ENCODE measurements at regions not wholly inside any gene's neighbourhood (a gene's known extent, or its start where the extent isn't known, plus 50 kb on each side); places are given as distances from the start of the nearest gene placed in this dataset.

DNA sequence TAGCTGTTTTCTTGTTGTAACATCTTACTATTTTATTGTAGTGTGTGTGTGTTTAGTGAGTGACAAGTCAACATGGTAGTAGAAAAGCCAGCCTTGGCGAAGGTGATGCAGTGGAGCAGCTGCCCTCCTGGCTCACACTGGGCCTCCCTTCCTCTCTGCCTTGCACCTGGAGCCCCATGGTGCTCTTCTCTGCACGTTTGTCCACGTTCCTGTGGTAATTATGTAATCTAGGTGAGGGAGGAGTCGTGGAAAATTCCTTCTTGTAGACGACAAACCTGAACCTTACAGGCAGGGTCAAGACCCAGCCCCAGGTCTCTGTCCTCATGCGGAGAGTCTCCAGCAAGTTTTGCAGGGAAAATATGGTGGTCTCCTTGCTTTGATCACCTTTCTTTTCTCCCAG is 348.3 kb upstream of the MKI67 start:
- DNase-seq (ENCODE audit: low read depth, low spot score), result no peak
- POLR2A ChIA-PET, result no interaction called here
- CTCF ChIA-PET, result no interaction called here
- H3K4me3 ChIP-seq (ENCODE audit: low read depth, low read length), result no peak overlapping the region
- TF ChIP-seq, protein P1, sequence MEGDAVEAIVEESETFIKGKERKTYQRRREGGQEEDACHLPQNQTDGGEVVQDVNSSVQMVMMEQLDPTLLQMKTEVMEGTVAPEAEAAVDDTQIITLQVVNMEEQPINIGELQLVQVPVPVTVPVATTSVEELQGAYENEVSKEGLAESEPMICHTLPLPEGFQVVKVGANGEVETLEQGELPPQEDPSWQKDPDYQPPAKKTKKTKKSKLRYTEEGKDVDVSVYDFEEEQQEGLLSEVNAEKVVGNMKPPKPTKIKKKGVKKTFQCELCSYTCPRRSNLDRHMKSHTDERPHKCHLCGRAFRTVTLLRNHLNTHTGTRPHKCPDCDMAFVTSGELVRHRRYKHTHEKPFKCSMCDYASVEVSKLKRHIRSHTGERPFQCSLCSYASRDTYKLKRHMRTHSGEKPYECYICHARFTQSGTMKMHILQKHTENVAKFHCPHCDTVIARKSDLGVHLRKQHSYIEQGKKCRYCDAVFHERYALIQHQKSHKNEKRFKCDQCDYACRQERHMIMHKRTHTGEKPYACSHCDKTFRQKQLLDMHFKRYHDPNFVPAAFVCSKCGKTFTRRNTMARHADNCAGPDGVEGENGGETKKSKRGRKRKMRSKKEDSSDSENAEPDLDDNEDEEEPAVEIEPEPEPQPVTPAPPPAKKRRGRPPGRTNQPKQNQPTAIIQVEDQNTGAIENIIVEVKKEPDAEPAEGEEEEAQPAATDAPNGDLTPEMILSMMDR (IDR thresholded peaks at IDR 0.05; ENCODE audit: insufficient read depth, low read length, missing control alignments), result no peak

DNA sequence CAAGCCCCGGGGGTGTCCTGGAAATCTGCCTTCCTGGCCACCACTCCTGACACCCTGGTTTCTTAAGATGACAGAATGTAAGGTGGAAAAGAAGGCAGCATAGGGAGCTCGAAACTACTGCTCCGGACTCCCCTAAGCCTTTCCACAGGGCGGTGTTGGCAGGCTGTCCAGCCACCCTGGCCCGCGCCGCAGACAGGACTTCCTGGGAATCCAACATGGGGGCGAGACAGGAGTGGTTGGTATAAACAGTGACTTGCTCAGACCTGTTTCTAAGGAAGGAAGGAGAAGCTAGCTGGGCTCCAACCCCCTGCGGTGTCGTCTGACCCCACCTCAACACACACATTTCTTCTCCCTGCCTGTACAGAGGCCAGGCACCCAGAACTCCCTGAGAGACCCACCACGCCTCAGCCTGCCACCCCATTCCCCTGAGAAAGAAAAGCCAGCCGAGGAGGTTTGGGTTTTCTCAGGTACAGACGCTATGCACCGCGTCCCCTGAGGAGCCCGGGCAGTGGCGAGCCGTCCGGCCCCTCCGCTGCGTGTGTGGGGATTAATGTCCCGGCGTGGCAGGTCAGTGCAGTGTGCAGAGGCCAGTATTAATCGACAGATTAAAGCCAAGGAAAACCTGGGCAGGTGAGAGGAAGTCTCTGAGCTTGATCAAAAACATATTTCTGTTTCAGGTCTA is 349.6 kb upstream of the MKI67 start:
- no peak for DNase-seq (ENCODE audit: low read depth, low spot score)
- ChIA-PET CTCF (no interaction called here), POLR2A (no interaction called here)
- H3K4me3 ChIP-seq (ENCODE audit: low read depth, low read length), result no peak overlapping the region
- TF ChIP-seq, protein P1 (IDR thresholded peaks at IDR 0.05; ENCODE audit: insufficient read depth, low read length, missing control alignments), result no peak

- DNase-seq (ENCODE audit: low read depth, low spot score), result no peak
- H3K4me3 ChIP-seq (ENCODE audit: low read depth, low read length), result no peak overlapping the region
- CTCF ChIA-PET, result no interaction called here
- TF ChIP-seq, protein P1 (IDR thresholded peaks at IDR 0.05; ENCODE audit: insufficient read depth, low read length, missing control alignments), result no peak
- POLR2A ChIA-PET, result no interaction called here
Measured at GRCh38 chr10:128476368-128476725, 350.1 kb upstream of the MKI67 start.

DNA sequence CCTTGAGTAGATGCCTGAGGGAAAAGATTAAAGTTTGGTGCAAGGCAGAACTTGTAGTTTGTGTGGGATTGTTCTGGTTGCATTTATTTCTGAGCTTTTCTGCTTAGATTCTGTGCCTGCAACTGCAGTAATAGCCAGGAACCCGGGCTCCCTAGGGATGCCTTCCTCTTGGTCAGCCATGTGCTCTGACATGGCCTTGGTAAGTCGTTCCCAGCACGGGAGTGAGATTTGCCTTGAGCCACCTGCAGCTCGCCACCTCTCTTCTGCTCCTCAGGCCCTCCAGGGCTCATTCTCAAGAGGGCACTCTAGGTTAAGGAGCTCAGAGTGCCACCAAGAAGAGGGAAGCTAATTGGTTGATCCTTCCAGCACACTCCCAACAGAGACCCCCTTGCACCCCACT is 350.6 kb upstream of the MKI67 start:
- ChIA-PET POLR2A (no interaction called here), CTCF (no interaction called here)
- TF ChIP-seq, protein P1 (IDR thresholded peaks at IDR 0.05; ENCODE audit: insufficient read depth, low read length, missing control alignments), result no peak
- DNase-seq (ENCODE audit: low read depth, low spot score), result no peak
- H3K4me3 ChIP-seq (ENCODE audit: low read depth, low read length), result no peak overlapping the region

DNA sequence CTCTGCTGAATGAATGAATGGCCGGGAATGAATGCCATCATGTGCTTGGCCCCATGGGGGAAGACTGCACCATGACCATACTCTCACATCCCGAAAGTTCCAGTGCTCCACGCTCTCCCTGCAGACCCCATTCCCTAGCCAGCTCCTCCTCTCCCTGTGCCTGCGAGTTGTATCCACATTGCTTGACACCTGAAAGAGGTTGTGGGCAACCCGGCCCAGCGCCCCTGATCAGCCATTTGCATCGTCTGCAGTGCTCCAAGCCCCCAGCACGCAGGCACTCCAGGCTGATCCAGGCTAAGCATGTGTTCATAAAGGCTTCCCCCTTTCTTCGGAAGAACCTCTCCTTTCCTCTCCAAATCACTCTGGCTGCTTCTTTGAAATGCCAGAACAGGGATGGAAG is 354.4 kb upstream of the MKI67 start:
- POLR2A ChIA-PET, result no interaction called here

GRCh38 chr10:128481152-128481840 is 355.1 kb upstream of the MKI67 start:
- no peak for DNase-seq (ENCODE audit: low read depth, low spot score)
- ChIA-PET POLR2A (no interaction called here), CTCF (no interaction called here)

More for the DNA sequence above, 354.4 kb upstream of the MKI67 start:
- TF ChIP-seq, protein P1 (IDR thresholded peaks at IDR 0.05; ENCODE audit: insufficient read depth, low read length, missing control alignments), result no peak
- no peak overlapping the region for H3K4me3 ChIP-seq (ENCODE audit: low read depth, low read length)
- no peak for DNase-seq (ENCODE audit: low read depth, low spot score)
- CTCF ChIA-PET, result no interaction called here

More at GRCh38 chr10:128481152-128481840, 355.1 kb upstream of the MKI67 start:
- H3K4me3 ChIP-seq (ENCODE audit: low read depth, low read length), result no peak overlapping the region
- TF ChIP-seq, protein P1 (IDR thresholded peaks at IDR 0.05; ENCODE audit: insufficient read depth, low read length, missing control alignments), result no peak
